ENCODE measurements at regions not wholly inside any gene's neighbourhood (a gene's known extent, or its start where the extent isn't known, plus 50 kb on each side); places are given as distances from the start of the nearest gene placed in this dataset.
"Not testable (repeated sequence)": the region's sequence is repeated elsewhere in the genome, so short reads cannot be mapped to it uniquely, and the experiment has no call there.

GRCh38 chr6:121944354-121944753 is 455.1 kb upstream of the HSF2 start:
- in situ Hi-C loops (cut with HindIII; ENCODE audit: low pct_unique_long_range_greater_than_20kb, low sequenced_read_pairs) = no loop called here
- no peak for DNase-seq (ENCODE audit: low read depth, low spot score)

GRCh38 chr6:121951123-121951522 is 448.3 kb upstream of the HSF2 start:
- DNase-seq (ENCODE audit: low read depth, low spot score) = no peak
- in situ Hi-C loops (cut with HindIII; ENCODE audit: low pct_unique_long_range_greater_than_20kb, low sequenced_read_pairs) = no loop called here

- in situ Hi-C loops (cut with HindIII; ENCODE audit: low pct_unique_long_range_greater_than_20kb, low sequenced_read_pairs) = no loop called here
- DNase-seq (ENCODE audit: low read depth, low spot score) = no peak
Measured at GRCh38 chr6:121951918-121952379, 447.5 kb upstream of the HSF2 start.

GRCh38 chr6:121955401-121955800 is 444.1 kb upstream of the HSF2 start:
- DNase-seq (ENCODE audit: low read depth, low spot score); in situ Hi-C loops (cut with HindIII; ENCODE audit: low pct_unique_long_range_greater_than_20kb, low sequenced_read_pairs): not testable (repeated sequence)

GRCh38 chr6:121956782-121957181 is 442.7 kb upstream of the HSF2 start:
- in situ Hi-C loops (cut with HindIII; ENCODE audit: low pct_unique_long_range_greater_than_20kb, low sequenced_read_pairs) = no loop called here
- DNase-seq (ENCODE audit: low read depth, low spot score) = no peak

- DNase-seq (ENCODE audit: low read depth, low spot score) = no peak
- in situ Hi-C loops (cut with HindIII; ENCODE audit: low pct_unique_long_range_greater_than_20kb, low sequenced_read_pairs) = no loop called here
Measured at GRCh38 chr6:121959501-121959900, 440.0 kb upstream of the HSF2 start.

GRCh38 chr6:121961619-121962125 is 437.8 kb upstream of the HSF2 start:
- DNase-seq (ENCODE audit: low read depth, low spot score) = no peak
- in situ Hi-C loops (cut with HindIII; ENCODE audit: low pct_unique_long_range_greater_than_20kb, low sequenced_read_pairs) = no loop called here

GRCh38 chr6:121963826-121964225 is 435.6 kb upstream of the HSF2 start:
- in situ Hi-C loops (cut with HindIII; ENCODE audit: low pct_unique_long_range_greater_than_20kb, low sequenced_read_pairs) = no loop called here
- no peak for DNase-seq (ENCODE audit: low read depth, low spot score)

GRCh38 chr6:121965739-121966138 is 433.7 kb upstream of the HSF2 start:
- no peak for DNase-seq (ENCODE audit: low read depth, low spot score)
- in situ Hi-C loops (cut with HindIII; ENCODE audit: low pct_unique_long_range_greater_than_20kb, low sequenced_read_pairs) = no loop called here

GRCh38 chr6:121967631-121968030 is 431.8 kb upstream of the HSF2 start:
- in situ Hi-C loops (cut with HindIII; ENCODE audit: low pct_unique_long_range_greater_than_20kb, low sequenced_read_pairs) = no loop called here

GRCh38 chr6:121971931-121972335 is 427.5 kb upstream of the HSF2 start:
- in situ Hi-C loops (cut with HindIII; ENCODE audit: low pct_unique_long_range_greater_than_20kb, low sequenced_read_pairs) = no loop called here
- DNase-seq (ENCODE audit: low read depth, low spot score) = no peak

More at GRCh38 chr6:121967631-121968030, 431.8 kb upstream of the HSF2 start:
- DNase-seq (ENCODE audit: low read depth, low spot score) = no peak

GRCh38 chr6:121984956-121985355 is 414.5 kb upstream of the HSF2 start:
- in situ Hi-C loops (cut with HindIII; ENCODE audit: low pct_unique_long_range_greater_than_20kb, low sequenced_read_pairs) = no loop called here
- DNase-seq (ENCODE audit: low read depth, low spot score) = no peak

- DNase-seq (ENCODE audit: low read depth, low spot score) = no peak
- in situ Hi-C loops (cut with HindIII; ENCODE audit: low pct_unique_long_range_greater_than_20kb, low sequenced_read_pairs) = no loop called here
Measured at GRCh38 chr6:121993362-121993761, 406.1 kb upstream of the HSF2 start.

GRCh38 chr6:121994919-121995318 is 404.5 kb upstream of the HSF2 start:
- in situ Hi-C loops (cut with HindIII; ENCODE audit: low pct_unique_long_range_greater_than_20kb, low sequenced_read_pairs) = no loop called here

GRCh38 chr6:121998631-121999030 is 400.8 kb upstream of the HSF2 start:
- in situ Hi-C loops (cut with HindIII; ENCODE audit: low pct_unique_long_range_greater_than_20kb, low sequenced_read_pairs) = no loop called here
- peak; percentile 22 for DNase-seq (ENCODE audit: low read depth, low spot score)

More at GRCh38 chr6:121994919-121995318, 404.5 kb upstream of the HSF2 start:
- peak; percentile 47 for DNase-seq (ENCODE audit: low read depth, low spot score)

GRCh38 chr6:121999456-122000065 is 399.9 kb upstream of the HSF2 start:
- peak; percentile 14 for DNase-seq (ENCODE audit: low read depth, low spot score)
- in situ Hi-C loops (cut with HindIII; ENCODE audit: low pct_unique_long_range_greater_than_20kb, low sequenced_read_pairs) = no loop called here

- in situ Hi-C loops (cut with HindIII; ENCODE audit: low pct_unique_long_range_greater_than_20kb, low sequenced_read_pairs) = no loop called here
- no peak for DNase-seq (ENCODE audit: low read depth, low spot score)
Measured at GRCh38 chr6:122005661-122006060, 393.8 kb upstream of the HSF2 start.

GRCh38 chr6:122007339-122007738 is 392.1 kb upstream of the HSF2 start:
- DNase-seq (ENCODE audit: low read depth, low spot score) = no peak
- in situ Hi-C loops (cut with HindIII; ENCODE audit: low pct_unique_long_range_greater_than_20kb, low sequenced_read_pairs) = no loop called here

- in situ Hi-C loops (cut with HindIII; ENCODE audit: low pct_unique_long_range_greater_than_20kb, low sequenced_read_pairs) = no loop called here
- DNase-seq (ENCODE audit: low read depth, low spot score) = no peak
Measured at GRCh38 chr6:122008101-122008999, 391.1 kb upstream of the HSF2 start.
